GM21360 (cell line): ENCODE measurements at regions not wholly inside any gene's neighbourhood (a gene's known extent, or its start where the extent isn't known, plus 50 kb on each side); places are given as distances from the start of the nearest gene placed in this dataset.
A peak's percentile ranks its signal among the peaks of the same experiment; 100 is the strongest.

Source experiments
- ATAC-seq: cut with Tn5 transposase; IDR thresholded peaks from one replicate; pipeline ENCODE4 v1.9.1; 2021; ENCODE audit warnings: mild to moderate bottlenecking, moderate library complexity; ENCODE audit not compliant: unreplicated experiment

GRCh38 chr1:208576425-208576824, 332.2 kb upstream of the PLXNA2 start:
- ATAC-seq, result no peak

- ATAC-seq, result no peak
Measured at GRCh38 chr1:208577381-208577905, 333.3 kb upstream of the PLXNA2 start.

GRCh38 chr1:208581209-208581608, 337.0 kb upstream of the PLXNA2 start:
- no peak for ATAC-seq

- ATAC-seq, result no peak
Measured at GRCh38 chr1:208581667-208582066, 337.5 kb upstream of the PLXNA2 start.

GRCh38 chr1:208584167-208584755, 340.1 kb upstream of the PLXNA2 start:
- ATAC-seq, result no peak

GRCh38 chr1:208587110-208587509, 342.9 kb upstream of the PLXNA2 start:
- peak; percentile 99 for ATAC-seq

GRCh38 chr1:208593306-208594006, 349.3 kb upstream of the PLXNA2 start:
- no peak for ATAC-seq

GRCh38 chr1:208595236-208595635, 351.1 kb upstream of the PLXNA2 start:
- no peak for ATAC-seq

- ATAC-seq, result no peak
Measured at GRCh38 chr1:208595745-208596144, 351.6 kb upstream of the PLXNA2 start.

GRCh38 chr1:208597571-208597970, 353.4 kb upstream of the PLXNA2 start:
- no peak for ATAC-seq

GRCh38 chr1:208598021-208598420, 353.8 kb upstream of the PLXNA2 start:
- ATAC-seq, result no peak

GRCh38 chr1:208599063-208599462, 354.9 kb upstream of the PLXNA2 start:
- ATAC-seq, result no peak

GRCh38 chr1:208600456-208601190, 356.4 kb upstream of the PLXNA2 start:
- no peak for ATAC-seq

GRCh38 chr1:208601561-208601960, 357.4 kb upstream of the PLXNA2 start:
- ATAC-seq, result no peak

- ATAC-seq, result no peak
Measured at GRCh38 chr1:208603721-208604120, 359.5 kb upstream of the PLXNA2 start.

- peak; percentile 98 for ATAC-seq
Measured at GRCh38 chr1:208604295-208604694, 360.1 kb upstream of the PLXNA2 start.

GRCh38 chr1:208606959-208607358, 362.8 kb upstream of the PLXNA2 start:
- no peak for ATAC-seq

- ATAC-seq, result no peak
Measured at GRCh38 chr1:208607616-208608015, 363.4 kb upstream of the PLXNA2 start.

GRCh38 chr1:208614610-208615009, 370.4 kb upstream of the PLXNA2 start:
- ATAC-seq, result no peak

GRCh38 chr1:208615371-208615770, 371.2 kb upstream of the PLXNA2 start:
- no peak for ATAC-seq

- no peak for ATAC-seq
Measured at GRCh38 chr1:208616776-208617175, 372.6 kb upstream of the PLXNA2 start.
